ENCODE measurements at regions not wholly inside any gene's neighbourhood (a gene's known extent, or its start where the extent isn't known, plus 50 kb on each side); places are given as distances from the start of the nearest gene placed in this dataset.

GRCh38 chr6:40268166-40268565 is 319.0 kb downstream of the LRFN2 start:
- DNase-seq (ENCODE audit: low read depth): no peak

DNA sequence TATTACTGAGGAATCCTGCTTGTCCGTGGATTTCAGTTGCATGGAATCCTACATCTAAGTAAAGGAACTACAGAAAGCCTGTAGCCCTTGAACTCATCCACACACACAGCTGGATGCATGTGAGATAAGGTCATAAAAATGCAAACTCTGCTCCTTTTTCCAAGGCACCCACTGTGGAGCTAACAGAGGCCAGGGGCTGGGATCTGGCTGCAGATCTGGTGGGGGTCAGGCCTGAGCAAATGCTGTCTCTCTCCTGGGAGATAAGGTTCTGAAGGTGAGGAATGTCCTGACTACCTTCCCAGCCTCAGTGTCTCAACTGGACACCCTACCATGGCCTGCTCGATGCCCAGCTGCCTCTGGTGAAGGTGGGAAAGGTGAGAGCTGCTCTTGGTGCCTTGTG is 321.5 kb downstream of the LRFN2 start:
- DNase-seq (ENCODE audit: low read depth): no peak

DNA sequence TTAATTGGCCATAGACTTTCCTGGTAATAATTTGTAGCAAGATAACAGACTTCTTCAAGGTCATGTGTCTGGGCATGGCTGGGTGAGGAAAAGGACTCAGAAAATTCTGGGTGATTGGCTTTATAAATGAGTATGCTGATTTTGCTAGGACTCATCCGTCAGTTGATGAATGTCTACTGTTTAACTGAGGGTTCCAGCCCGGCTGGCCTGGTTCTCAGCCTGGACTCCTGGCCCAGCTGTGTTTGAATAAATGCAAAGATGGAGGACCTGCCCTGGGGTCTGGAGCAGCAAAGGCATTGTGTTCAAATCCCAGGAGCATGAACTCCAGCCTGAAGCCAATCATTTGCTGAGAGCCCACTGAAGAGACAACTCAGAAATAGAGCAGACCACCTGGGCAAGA is 323.2 kb downstream of the LRFN2 start:
- DNase-seq (ENCODE audit: low read depth): no peak

DNA sequence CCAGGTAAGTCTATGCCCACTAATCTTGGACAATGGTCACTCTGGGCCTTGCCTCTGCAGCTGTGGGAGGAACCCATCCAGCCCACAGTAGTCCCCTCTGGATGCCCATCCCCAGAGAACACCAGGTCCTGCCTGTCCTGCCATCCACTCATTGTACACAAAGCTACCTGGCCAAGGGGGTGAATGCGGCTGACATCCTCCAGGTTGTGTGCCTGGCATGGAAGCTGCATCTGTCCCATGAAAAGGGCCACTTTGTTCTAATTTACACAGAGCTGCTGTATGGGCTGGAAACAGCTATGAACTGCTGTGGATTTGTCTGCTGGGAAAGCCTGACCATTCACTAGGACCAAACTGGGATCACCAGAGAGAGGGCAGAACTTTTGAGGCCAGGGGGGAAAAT is 324.8 kb downstream of the LRFN2 start:
- no peak for DNase-seq (ENCODE audit: low read depth)

- no peak for DNase-seq (ENCODE audit: low read depth)
These were observed 324.3 kb upstream of the MOCS1 start for GRCh38 chr6:40258531-40258930.

DNA sequence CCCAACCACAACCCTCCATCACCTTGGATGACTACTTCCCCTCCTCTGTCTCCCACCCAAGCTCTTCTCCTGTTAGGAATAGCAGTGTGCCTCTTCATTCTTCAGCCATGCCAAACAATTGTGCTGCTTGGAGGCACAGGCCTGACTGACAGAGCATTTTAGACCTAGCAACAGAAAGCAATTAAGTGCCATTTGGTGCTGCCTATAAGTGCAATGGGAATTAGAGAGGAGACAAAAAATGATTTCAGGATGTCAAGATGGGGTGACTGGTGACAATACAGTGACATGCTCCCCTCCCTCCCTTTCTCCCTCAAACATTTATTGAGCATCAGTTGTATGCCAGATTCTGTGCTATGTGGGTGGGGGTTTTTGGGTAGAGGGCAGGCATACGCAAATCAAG is 322.6 kb upstream of the MOCS1 start:
- no peak for DNase-seq (ENCODE audit: low read depth)

DNA sequence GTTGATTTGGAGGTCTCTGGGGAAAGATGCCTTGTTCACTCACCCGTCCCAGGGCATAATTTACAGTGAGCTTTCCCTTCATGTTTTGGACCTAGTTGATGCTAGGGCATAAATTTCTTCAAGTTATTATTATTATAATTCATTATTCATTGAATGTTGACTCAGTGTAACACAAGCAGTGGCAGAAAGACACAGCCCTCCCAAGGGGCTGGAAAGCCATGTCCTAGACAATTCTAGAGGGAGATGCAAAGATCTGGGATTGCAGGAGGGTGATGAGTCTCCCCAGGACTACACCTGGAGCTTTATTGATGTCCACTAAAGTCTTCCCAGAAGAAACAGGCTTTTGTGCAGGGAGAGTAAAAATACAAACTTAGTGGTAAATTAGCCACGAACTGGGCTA is 322.0 kb upstream of the MOCS1 start:
- no peak for DNase-seq (ENCODE audit: low read depth)

DNA sequence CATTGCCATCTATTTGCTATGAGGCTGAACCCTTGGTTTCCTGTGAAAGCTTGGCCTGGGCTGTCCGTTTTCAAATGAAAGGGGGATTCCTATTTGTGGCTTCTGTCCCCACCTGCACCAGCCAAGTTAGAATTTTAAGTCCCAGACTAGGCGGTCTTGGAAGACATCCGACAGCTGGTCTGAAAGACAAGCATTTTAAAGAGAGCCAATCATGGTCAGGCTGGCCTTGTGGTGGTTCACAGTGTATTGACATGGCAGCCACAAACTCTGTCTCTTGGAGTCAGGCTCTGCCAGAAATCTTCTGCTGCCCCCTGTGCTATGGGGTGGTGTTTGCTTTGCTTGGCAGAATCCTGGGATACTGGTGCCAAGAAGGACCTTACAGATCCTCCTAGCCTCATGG is 319.2 kb upstream of the MOCS1 start:
- no peak for DNase-seq (ENCODE audit: low read depth)

- no peak for DNase-seq (ENCODE audit: low read depth)
These were observed 318.4 kb upstream of the MOCS1 start for GRCh38 chr6:40252531-40253258.

DNA sequence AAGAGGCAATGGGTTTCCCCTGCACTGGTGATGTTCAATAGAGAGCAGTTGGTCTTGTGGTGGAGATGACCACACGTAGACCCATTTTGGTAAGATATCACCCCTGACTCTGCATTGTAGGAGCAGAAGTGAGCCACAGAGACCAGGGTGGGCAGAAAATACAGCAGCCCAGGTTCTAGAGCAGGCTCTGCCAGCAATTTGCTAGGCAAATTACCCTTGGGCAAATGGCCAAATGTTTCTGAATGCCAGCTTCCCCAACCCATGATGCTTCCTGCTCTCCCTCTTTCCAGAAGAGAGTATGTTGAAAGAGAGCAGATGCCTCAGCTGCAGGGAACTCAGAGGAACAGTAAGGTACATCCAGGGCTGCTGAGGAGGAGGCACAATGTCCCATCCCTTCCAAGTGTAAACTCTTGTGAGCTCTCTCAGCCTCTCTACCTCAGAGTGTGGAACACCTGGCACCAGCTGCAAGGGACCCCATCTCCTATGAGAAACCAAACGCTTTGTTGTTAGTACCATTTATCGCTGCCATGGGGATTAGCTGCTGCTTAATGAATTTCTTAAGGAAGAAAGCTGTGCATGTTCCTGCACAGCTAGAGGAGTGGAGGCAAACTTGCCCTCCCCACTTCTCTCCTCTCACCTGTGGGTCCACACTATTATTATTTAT is 317.5 kb upstream of the MOCS1 start:
- no peak for DNase-seq (ENCODE audit: low read depth)

DNA sequence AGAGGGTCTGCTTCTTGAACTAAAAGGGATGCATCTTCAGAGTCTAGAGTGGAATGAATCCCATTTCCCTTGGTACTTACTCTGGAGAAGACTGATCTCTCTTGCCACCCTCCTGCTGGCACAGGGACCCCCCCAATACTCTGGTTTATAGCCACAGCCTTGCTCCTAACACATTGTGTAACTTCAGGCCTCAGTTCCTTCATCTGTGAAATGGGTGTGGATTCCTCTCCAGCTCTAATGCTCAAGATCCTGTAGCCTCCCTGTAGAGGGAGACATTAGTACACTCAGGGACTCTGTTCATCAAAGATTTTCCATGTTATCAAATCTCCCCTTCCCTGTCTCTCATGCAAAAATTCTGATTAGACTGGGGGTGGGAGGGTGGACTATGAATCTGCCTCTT is 315.7 kb upstream of the MOCS1 start:
- no peak for DNase-seq (ENCODE audit: low read depth)

DNA sequence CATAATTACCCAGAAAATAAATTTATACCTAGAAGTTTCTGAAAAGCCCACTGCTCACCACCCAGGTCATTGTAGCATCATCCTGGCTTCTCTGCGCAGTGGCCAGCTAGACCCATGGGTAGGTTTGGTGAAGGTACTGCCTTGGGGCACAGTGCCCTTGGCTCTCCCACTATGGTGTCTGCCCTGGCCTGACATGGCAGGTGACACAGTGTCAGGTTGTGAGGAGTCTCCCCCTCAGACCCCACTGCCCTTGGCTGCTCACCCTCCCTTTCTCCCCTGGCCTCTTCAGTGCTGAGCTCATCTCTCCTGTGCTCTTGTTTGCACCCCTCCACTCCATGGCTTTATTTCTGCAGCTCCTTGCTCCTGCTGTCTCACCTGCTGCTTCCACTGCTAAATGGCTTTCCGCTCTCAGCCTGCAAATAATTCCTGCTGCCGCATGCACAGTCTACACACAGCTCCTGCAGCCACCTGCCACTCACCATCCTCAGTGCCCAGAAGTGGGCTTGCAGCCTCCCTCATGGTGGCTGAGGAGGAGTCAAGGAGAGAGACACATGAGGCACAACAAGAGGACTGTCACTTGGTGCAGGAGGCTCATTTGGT is 313.4 kb upstream of the MOCS1 start:
- no peak for DNase-seq (ENCODE audit: low read depth)

DNA sequence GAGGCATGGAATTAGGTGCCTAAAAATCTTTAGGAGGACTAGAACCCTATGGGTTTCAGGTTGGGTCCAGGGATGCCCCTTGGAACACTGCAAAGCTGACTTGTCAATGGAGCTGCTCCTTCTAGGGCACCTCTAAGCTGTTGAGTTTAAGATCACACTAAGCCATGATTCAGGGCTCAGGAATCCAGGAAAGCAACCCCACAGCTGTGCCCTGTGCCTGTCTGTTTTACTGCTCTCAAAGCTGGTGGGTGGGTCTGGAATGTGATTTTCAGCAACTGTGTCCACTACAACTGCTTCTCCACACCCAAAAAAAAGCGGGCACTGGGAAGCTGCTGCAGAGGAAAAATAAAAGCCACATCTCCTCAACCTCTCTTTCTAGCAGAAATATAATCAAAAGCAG is 310.4 kb upstream of the MOCS1 start:
- DNase-seq (ENCODE audit: low read depth): no peak

DNA sequence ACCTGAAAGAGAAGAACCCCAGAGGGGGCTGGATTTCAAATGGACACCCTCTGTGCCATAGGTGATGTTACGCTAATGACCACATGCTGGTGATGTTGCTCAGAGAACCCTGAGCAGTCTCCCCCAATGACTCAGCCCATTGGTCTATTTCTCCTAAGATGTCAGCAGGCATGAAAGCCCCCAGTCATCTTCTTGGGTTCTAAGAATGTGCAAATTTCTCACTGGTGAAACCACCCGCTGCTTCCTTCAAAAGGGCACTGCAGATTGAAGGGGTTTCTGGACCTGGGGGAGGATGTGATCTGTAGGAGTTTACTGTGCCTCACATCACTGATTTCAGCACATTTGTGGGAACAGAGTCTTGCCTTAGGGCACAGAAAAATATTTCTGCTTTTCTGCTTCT is 298.4 kb upstream of the MOCS1 start:
- no peak for DNase-seq (ENCODE audit: low read depth)

- no peak for DNase-seq (ENCODE audit: low read depth)
These were observed 293.5 kb upstream of the MOCS1 start for GRCh38 chr6:40227735-40228134.

GRCh38 chr6:40222354-40222753 is 288.1 kb upstream of the MOCS1 start:
- DNase-seq (ENCODE audit: low read depth): no peak

GRCh38 chr6:40219799-40220198 is 285.5 kb upstream of the MOCS1 start:
- DNase-seq (ENCODE audit: low read depth): no peak

GRCh38 chr6:40210628-40211056 is 276.4 kb upstream of the MOCS1 start:
- no peak for DNase-seq (ENCODE audit: low read depth)

- no peak for DNase-seq (ENCODE audit: low read depth)
These were observed 271.5 kb upstream of the MOCS1 start for GRCh38 chr6:40205801-40206200.

GRCh38 chr6:40205004-40205403 is 270.7 kb upstream of the MOCS1 start:
- DNase-seq (ENCODE audit: low read depth): no peak

DNA sequence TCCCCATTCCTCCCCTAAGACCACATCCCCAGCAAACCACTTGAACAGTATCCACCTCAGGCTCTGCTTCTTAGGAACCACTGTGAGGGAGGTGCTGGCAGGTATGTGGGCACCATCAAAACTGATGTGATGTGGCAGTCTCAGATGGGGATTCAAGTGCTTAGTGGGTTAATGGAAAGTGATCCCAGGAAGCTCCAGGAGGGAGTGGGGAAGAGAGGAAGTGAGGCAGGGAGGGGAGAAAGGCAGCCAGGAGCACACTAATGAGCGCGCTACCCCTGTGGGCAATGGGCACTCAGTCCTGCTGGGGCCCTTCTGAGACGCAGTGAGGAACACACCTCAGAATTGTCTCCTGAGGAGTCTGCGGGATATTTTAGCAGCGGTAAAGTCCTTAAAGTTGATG is 263.1 kb upstream of the MOCS1 start:
- no peak for DNase-seq (ENCODE audit: low read depth)

DNA sequence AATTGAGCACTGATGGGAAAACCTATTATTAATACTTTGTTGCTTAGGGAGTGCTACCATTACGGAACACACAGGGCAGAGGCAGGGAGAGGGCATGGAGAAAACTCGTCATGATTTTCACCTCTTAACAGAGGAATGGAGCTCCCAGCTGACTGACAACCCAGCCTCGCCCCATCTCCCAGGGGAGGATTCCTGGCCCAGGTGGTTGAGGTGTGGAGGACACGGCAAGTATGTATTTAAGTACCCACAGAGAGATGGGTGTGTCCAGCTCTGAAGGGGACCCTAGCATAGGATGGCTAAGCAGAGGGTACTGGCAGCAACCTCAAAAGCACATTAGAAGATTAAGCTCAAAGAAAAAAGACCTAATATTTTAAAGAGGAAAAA is 261.9 kb upstream of the MOCS1 start:
- no peak for DNase-seq (ENCODE audit: low read depth)

DNA sequence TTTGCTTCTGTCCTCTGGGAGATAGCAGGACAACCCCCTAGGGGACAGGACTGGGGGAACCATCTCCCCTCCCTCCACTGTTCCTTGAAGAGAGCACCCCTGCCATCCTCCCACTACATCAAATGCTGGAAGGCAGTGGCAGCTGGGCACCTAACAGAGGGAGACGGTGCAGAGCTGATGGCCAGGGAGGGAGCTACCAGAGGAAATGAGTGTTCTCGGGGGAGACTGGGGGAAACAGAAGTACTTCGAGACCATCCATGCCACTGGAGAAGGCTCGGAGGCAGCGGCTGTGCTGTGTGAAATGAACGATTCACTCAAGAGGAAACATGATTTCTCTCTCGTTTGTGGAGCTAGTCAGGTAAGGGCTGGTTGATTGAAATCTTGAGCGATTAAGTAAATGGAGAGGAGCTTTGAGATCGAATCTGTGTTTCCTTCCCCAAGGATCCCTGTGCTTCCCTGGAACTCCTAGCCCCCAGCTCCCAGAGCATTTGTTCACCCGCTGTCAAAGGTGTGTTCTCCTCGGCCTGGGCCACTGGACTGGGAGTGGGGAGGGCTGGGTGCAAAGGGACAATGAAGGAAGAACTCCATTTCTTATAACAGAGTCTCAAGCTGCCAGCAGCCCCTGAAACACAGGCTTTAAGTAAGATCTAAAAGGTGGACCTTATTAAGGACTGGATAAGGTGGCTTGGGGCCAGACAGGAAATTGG is 261.3 kb upstream of the MOCS1 start:
- DNase-seq (ENCODE audit: low read depth): no peak
